Fibroblast of mammary gland (primary cell): ENCODE measurements at regions not wholly inside any gene's neighbourhood (a gene's known extent, or its start where the extent isn't known, plus 50 kb on each side); places are given as distances from the start of the nearest gene placed in this dataset.
"Not testable (repeated sequence)": the region's sequence is repeated elsewhere in the genome, so short reads cannot be mapped to it uniquely, and the experiment has no call there.

Experiments
- DNase-seq: peaks from one replicate; pipeline ENCODE4 v3.0.0-alpha.2; 2010; ENCODE audit warnings: low read depth
- H3K4me3 ChIP-seq: 2 replicates; pipeline ENCODE4 v1.5.1; 2011; ENCODE audit warnings: low read depth, mild to moderate bottlenecking, low read length, moderate library complexity; ENCODE audit not compliant: control insufficient read depth
- TF ChIP-seq, protein P1 (sequence below): conservative IDR thresholded peaks from 2 replicates; pipeline ENCODE4 v1.5.1; 2011; ENCODE audit warnings: low read depth, low read length, inconsistent platforms; ENCODE audit not compliant: control insufficient read depth, insufficient read depth

- not testable (repeated sequence) for H3K4me3 ChIP-seq, DNase-seq
These were observed 473.3 kb downstream of the SPATA31A6 start for GRCh38 chr9:42656789-42657188.

- H3K4me3 ChIP-seq, DNase-seq: not testable (repeated sequence)
These were observed 474.0 kb downstream of the SPATA31A6 start for GRCh38 chr9:42657496-42657895.

DNA sequence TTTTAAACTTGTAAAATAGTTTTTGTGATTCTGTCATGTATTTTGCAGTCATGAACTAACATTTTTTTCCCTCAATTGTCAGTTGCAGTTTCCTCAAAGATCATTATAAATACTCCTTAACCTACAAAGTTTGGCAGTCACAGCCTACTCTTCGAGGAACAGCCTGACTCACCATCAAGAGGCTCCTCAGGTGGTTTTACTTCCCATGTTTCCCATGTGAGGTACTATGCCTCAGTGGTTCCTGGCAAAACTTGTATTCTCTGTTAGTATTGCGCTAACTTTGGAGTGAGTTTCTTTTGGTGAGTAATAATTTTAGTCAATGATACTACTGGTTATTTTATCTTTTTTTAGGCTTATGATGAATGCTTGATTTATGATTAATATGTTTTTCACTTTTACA is 513.7 kb downstream of the SPATA31A6 start:
- not testable (repeated sequence) for DNase-seq, H3K4me3 ChIP-seq

DNA sequence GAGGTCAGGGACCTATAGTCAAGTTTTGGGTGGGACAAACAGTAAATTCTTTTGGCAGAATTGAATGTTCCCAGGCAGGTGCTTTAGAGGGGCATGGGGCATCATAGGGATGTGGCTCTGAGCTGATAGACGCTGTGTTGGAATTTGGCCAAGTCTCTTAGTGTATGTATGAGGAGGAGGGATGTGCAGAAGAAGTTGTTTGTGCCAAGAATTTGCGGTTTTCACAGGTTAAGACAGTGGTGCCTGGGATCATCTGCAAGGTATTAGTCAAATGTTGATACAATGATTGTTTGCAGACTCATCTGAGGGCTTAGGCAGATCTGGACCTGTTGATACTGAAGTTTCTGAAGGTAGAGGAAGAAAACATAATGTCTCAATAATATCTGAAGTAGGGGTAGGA is 519.4 kb downstream of the SPATA31A6 start:
- not testable (repeated sequence) for DNase-seq, H3K4me3 ChIP-seq

DNA sequence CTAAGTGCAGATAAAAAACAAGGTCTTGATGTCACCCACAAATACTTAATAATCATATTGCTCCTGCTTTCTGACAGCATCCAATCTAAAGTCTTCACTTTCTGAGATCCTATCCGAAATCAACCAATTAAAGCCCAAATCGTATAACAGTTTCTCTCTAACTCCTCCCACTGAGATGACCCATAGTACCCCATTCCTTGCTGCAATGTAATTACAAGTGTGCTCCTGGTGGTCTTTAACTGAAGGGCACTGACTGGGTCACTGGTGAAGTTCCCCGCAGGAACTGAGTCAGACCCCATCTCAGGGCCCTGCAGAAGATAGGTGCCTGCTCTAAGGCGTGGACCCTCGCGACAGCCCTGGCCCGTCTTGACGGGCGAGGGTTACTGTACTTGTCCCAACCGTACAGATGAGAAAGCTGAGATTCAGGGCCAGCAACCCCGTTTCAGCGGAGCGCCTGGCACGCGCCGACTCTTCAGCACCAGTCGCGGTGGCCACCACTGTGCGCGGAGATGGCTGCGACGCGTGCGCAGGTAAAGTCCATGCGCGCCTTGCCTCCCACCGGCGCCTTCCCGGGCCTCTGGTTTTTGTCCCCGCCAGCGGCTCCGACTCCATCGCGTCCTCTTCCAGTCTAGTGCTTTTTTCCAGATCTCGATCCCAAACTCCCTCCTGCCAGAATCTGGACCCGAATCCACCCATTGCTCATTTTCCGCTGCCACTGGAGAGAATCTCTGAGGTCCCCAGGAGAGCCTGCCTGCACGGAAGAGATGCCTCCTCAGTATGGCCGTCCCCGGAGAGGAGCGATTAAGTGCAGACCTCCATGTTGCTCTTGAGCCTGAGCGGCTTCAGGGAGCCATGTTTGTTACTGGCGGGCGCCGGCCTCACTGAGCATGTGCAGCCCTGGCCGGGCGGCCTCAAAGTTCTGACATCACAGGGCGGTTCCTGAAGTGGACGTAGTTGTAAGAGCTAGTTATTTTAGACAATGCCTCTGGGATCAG is 541.7 kb downstream of the SPATA31A6 start:
- DNase-seq = peak; percentile 6
- peak overlapping the region; percentile 34 for H3K4me3 ChIP-seq

DNA sequence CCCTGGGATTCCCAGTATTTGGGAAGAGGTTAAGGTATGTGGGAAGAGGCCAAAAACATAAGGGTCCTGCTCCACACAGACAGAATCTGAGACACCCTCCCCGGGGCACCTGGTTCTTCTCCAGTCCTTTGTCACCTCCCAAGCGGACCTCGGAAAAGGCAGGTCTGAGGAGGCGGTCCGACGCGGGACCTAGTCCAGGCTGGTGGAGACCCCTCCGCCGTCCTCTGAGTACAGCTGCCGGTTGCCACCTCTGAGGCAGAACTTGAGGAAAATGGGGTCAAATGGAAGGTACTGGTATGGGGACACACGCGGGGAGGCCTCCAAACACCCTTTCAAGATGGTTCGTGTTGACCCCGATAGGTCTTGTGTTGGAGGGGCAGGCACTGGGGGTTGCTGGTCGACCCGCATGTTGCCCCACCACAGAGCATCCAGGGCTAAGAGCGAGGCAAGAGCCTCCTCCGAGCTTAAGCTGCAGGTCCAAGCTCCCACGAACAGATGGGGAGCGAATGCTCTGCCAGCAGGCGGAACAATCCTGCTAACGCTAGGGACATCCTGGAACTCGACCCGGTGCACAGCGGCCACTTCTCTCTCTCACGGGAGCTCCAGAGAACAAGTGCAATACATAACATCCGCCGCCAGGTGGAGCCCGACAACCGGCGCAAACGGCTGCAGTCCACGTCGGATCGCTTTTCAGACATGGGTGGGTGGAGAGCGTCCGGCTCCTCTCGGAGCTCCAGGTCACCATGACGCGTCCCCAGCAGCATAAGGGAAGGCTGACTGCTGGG is 559.8 kb downstream of the SPATA31A6 start:
- TF ChIP-seq, protein P1, sequence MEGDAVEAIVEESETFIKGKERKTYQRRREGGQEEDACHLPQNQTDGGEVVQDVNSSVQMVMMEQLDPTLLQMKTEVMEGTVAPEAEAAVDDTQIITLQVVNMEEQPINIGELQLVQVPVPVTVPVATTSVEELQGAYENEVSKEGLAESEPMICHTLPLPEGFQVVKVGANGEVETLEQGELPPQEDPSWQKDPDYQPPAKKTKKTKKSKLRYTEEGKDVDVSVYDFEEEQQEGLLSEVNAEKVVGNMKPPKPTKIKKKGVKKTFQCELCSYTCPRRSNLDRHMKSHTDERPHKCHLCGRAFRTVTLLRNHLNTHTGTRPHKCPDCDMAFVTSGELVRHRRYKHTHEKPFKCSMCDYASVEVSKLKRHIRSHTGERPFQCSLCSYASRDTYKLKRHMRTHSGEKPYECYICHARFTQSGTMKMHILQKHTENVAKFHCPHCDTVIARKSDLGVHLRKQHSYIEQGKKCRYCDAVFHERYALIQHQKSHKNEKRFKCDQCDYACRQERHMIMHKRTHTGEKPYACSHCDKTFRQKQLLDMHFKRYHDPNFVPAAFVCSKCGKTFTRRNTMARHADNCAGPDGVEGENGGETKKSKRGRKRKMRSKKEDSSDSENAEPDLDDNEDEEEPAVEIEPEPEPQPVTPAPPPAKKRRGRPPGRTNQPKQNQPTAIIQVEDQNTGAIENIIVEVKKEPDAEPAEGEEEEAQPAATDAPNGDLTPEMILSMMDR = peak; percentile 71
- peak; percentile 77 for DNase-seq
- H3K4me3 ChIP-seq = peak overlapping the region; percentile 15

DNA sequence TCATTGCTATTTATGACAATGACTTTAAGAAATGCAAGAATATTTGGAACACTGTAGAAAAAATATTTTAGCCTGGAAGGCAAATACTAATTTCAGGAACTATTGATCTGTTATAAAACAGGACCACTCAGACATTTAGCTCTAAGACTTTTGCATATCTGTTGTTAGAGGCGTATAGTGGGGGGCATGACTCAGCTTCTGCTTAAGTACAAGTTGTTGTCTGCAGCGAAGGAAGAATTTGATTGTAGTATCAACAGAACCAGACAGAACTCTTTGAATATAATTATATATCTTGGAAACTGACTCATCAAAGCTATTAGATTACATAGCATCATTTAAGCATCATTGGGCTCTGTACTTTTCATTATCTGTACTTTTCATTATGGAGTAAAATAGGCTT is 573.8 kb downstream of the SPATA31A6 start:
- not testable (repeated sequence) for H3K4me3 ChIP-seq, DNase-seq

- DNase-seq, H3K4me3 ChIP-seq: not testable (repeated sequence)
These were observed 575.9 kb downstream of the SPATA31A6 start for GRCh38 chr9:42759320-42759719.

GRCh38 chr9:42782201-42782600 is 598.7 kb downstream of the SPATA31A6 start:
- not testable (repeated sequence) for H3K4me3 ChIP-seq, DNase-seq

GRCh38 chr9:42792725-42793124 is 609.3 kb downstream of the SPATA31A6 start:
- not testable (repeated sequence) for H3K4me3 ChIP-seq, DNase-seq

DNA sequence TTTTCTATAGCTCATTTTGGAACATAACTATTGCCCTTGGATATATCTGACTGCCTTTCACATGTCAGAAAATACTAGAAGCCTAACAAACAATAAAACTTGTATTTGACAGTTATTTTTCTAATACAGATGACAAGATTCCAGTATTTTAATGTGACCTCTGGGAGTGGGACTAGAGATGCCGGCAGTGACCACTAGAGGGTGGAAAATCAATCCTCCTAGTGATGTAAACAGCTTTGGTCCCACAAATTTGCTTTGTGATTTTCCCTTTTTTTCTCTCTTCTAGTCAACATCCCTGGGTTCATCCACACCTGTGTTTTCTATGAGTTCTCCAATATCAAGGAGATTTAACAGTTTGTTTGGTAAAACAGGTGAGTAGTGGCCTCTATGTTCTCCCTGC is 615.1 kb downstream of the SPATA31A6 start:
- H3K4me3 ChIP-seq, DNase-seq: not testable (repeated sequence)
- TF ChIP-seq, protein P1 = peak; percentile 17

GRCh38 chr9:42802716-42803115 is 619.3 kb downstream of the SPATA31A6 start:
- DNase-seq = peak; percentile 35
- not testable (repeated sequence) for H3K4me3 ChIP-seq

- DNase-seq = peak; percentile 8
- H3K4me3 ChIP-seq = not testable (repeated sequence)
These were observed 623.2 kb downstream of the SPATA31A6 start for GRCh38 chr9:42806674-42807073.

DNA sequence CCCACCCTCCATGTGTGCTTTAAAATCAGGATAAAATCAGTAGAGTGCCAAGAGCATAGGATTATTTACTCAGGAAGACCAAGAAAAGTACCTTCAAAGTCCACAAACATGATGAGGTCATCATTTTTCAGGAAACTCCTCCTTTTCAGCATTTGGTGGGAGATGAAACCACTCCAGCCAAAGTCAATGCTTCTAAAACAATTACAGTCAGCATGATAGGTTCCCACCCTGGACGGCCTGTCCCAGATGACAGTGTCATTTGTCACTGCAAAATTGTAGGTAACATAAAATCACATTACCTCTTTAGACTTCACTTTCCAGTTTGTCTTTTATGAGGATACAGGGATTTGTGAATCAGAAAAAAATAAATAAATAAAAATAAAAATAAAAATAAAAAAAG is 638.0 kb downstream of the SPATA31A6 start:
- DNase-seq, H3K4me3 ChIP-seq: not testable (repeated sequence)

DNA sequence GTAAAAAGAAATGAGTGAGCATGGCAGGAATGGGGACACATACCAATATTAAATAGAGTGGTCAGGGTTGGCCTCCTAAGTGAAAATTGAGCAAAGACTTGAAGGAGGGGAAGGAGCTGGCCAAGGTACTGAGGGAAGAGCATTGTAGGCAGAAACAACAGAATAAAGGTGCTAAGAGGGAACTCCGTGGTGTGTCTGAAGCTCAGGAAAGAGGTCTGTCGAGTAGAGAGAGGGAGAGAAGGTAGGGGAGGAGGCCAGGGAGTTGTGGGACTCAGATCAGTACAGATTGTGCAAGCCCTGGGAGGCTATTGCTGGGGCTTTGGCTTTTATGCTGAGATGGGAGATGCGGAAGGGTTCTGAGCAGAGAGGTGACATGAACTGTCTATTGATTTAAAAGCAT is 664.7 kb downstream of the SPATA31A6 start:
- not testable (repeated sequence) for DNase-seq, H3K4me3 ChIP-seq
